Fibroblast of lung (primary cell): ENCODE measurements at regions not wholly inside any gene's neighbourhood (a gene's known extent, or its start where the extent isn't known, plus 50 kb on each side); places are given as distances from the start of the nearest gene placed in this dataset.

Source experiments
- DNase-seq, 2 donors: peaks; one replicate each; pipeline versions ENCODE4 v3.0.0 to v3.0.0-alpha.2; 2010; ENCODE audit warnings: low read depth in 2 of 2
- H2AFZ ChIP-seq: 2 replicates; pipeline ENCODE4 v1.5.1; 2012; ENCODE audit warnings: low read length, control low read depth, inconsistent platforms
- H3K27ac ChIP-seq: 2 replicates; pipeline ENCODE4 v1.5.1; 2011; ENCODE audit warnings: low read length, control low read depth; ENCODE audit not compliant: insufficient read depth
- H3K27me3 ChIP-seq: 2 replicates; pipeline ENCODE4 v1.5.1; 2011; ENCODE audit warnings: mild to moderate bottlenecking, low read length; ENCODE audit not compliant: control insufficient read depth, insufficient read depth
- H3K36me3 ChIP-seq: 2 replicates; pipeline ENCODE4 v1.5.1; 2011; ENCODE audit warnings: low read length; ENCODE audit not compliant: control insufficient read depth, insufficient read depth
- H3K4me1 ChIP-seq: 2 replicates; pipeline ENCODE4 v1.5.1; 2011; ENCODE audit warnings: low read length; ENCODE audit not compliant: control insufficient read depth, insufficient read depth; ENCODE audit errors: extremely low read depth
- H3K4me2 ChIP-seq: 2 replicates; pipeline ENCODE4 v1.5.1; 2011; ENCODE audit warnings: low read length, control low read depth; ENCODE audit not compliant: insufficient read depth; ENCODE audit errors: extremely low read depth
- H3K4me3 ChIP-seq, 4 experiments: fragments of 200-600 bp in 1 of 4; sonication (generic) in 1 of 4; replicated peaks in 1 of 4; 2 replicates each; pipeline ENCODE4 v1.5.1; 2011 to 2016; ENCODE audit warnings: low read length in 4 of 4, low read depth in 3 of 4, mild to moderate bottlenecking in 3 of 4, control low read depth in 2 of 4, inconsistent platforms in 1 of 4, mixed read lengths in 1 of 4; ENCODE audit not compliant: insufficient read depth in 1 of 4; ENCODE audit errors: control extremely low read depth in 1 of 4
- H3K79me2 ChIP-seq: 2 replicates; pipeline ENCODE4 v1.5.1; 2012; ENCODE audit warnings: mild to moderate bottlenecking, low read length, inconsistent platforms; ENCODE audit not compliant: control insufficient read depth, insufficient read depth
- H3K9ac ChIP-seq: 2 replicates; pipeline ENCODE4 v1.5.1; 2011; ENCODE audit warnings: mild to moderate bottlenecking, low read length, control low read depth; ENCODE audit not compliant: insufficient read depth
- H3K9me3 ChIP-seq: 2 replicates; pipeline ENCODE4 v1.5.1; 2012; ENCODE audit warnings: low read depth, low read length; ENCODE audit not compliant: control insufficient read depth, insufficient read depth
- H4K20me1 ChIP-seq: 2 replicates; pipeline ENCODE4 v1.5.1; 2011; ENCODE audit warnings: low read length; ENCODE audit not compliant: control insufficient read depth, insufficient read depth; ENCODE audit errors: extremely low read depth
- CTCF ChIP-seq, 2 donors: IDR thresholded peaks in 1 of 2; conservative IDR thresholded peaks in 1 of 2; 1 replicate in 1 of 2; 2 replicates in 1 of 2; pipeline ENCODE4 v1.5.1; 2011 to 2012; ENCODE audit warnings: low read length in 2 of 2, control low read depth in 1 of 2, inconsistent platforms in 1 of 2, low read depth in 1 of 2, mild to moderate bottlenecking in 1 of 2
- EZH2 ChIP-seq: IDR thresholded peaks from 2 replicates; pipeline ENCODE4 v1.5.1; 2012; ENCODE audit warnings: low read length, control low read depth, mild to moderate bottlenecking; ENCODE audit errors: missing control alignments

- Histone ChIP-seq H3K36me3 (no peaks in the 10 kb centered on the region), H3K4me3 (no peak overlapping the region), H4K20me1 (no peaks in the 10 kb centered on the region), H3K4me1 (no peaks in the 10 kb centered on the region), H3K4me2 (no peak overlapping the region), H3K9ac (no peak overlapping the region), H3K27me3 (no peaks in the 10 kb centered on the region), H3K79me2 (no peaks in the 10 kb centered on the region), H3K27ac (no peak overlapping the region), H3K9me3 (no peaks in the 10 kb centered on the region), H2AFZ (no peak overlapping the region)
- TF ChIP-seq EZH2 (no peak), CTCF (conservative IDR thresholded peaks at IDR 0.05 in 1 of 2, IDR thresholded peaks at IDR 0.05 in 1 of 2; ENCODE audit: low read depth in 1 of 2, low read length in 2 of 2) (no peak)
- no peak for DNase-seq
These were observed 170.4 kb upstream of the COX7C start for GRCh38 chr5:86447362-86447761.

- Histone ChIP-seq H3K27ac (no peak overlapping the region), H3K4me2 (no peak overlapping the region), H3K4me1 (no peaks in the 10 kb centered on the region), H3K4me3 (no peak overlapping the region), H2AFZ (no peak overlapping the region), H3K9me3 (no peaks in the 10 kb centered on the region), H3K79me2 (no peaks in the 10 kb centered on the region), H3K9ac (no peak overlapping the region), H3K27me3 (no peaks in the 10 kb centered on the region), H4K20me1 (no peaks in the 10 kb centered on the region), H3K36me3 (no peaks in the 10 kb centered on the region)
- TF ChIP-seq EZH2: no peak
- no peak for TF ChIP-seq CTCF (conservative IDR thresholded peaks at IDR 0.05 in 1 of 2, IDR thresholded peaks at IDR 0.05 in 1 of 2; ENCODE audit: low read depth in 1 of 2, low read length in 2 of 2)
- no peak for DNase-seq
These were observed 165.5 kb upstream of the COX7C start for GRCh38 chr5:86452251-86452650.

- no peak overlapping the region for H3K9ac ChIP-seq
- H3K79me2 ChIP-seq: no peaks in the 10 kb centered on the region
- H3K27ac ChIP-seq: no peak overlapping the region
- H4K20me1 ChIP-seq: no peaks in the 10 kb centered on the region
- H3K4me3 ChIP-seq: no peak overlapping the region
- no peak for DNase-seq
- no peaks in the 10 kb centered on the region for H3K9me3 ChIP-seq
- no peaks in the 10 kb centered on the region for H3K27me3 ChIP-seq
- H2AFZ ChIP-seq: no peak overlapping the region
- TF ChIP-seq EZH2: no peak
- TF ChIP-seq CTCF (conservative IDR thresholded peaks at IDR 0.05 in 1 of 2, IDR thresholded peaks at IDR 0.05 in 1 of 2; ENCODE audit: low read depth in 1 of 2, low read length in 2 of 2): no peak
- no peaks in the 10 kb centered on the region for H3K36me3 ChIP-seq
- no peaks in the 10 kb centered on the region for H3K4me1 ChIP-seq
- H3K4me2 ChIP-seq: no peak overlapping the region
These were observed 157.2 kb upstream of the COX7C start for GRCh38 chr5:86460519-86460918.
